ENCODE measurements at regions not wholly inside any gene's neighbourhood (a gene's known extent, or its start where the extent isn't known, plus 50 kb on each side); places are given as distances from the start of the nearest gene placed in this dataset.

GRCh38 chr5:106094204-106094607 lies 1576.5 kb downstream of the EFNA5 start (continued):
- TF ChIP-seq EP300 (IDR thresholded peaks at IDR 0.05; ENCODE audit: borderline replicate concordance in 1 of 2, low read depth in 1 of 2, low read length in 1 of 2) = peak; percentile 92 to 98
- no peak for TF ChIP-seq USF1 (IDR thresholded peaks at IDR 0.05; ENCODE audit: borderline replicate concordance, low read depth)
- peak; percentile 49 for TF ChIP-seq RAD21 (IDR thresholded peaks at IDR 0.05; ENCODE audit: low read length)
- no peak for TF ChIP-seq GABPA (IDR thresholded peaks at IDR 0.05; ENCODE audit: low read depth)
- TF ChIP-seq ELF1 (IDR thresholded peaks at IDR 0.05) = no peak
- peak; percentile 95 for TF ChIP-seq NFIC (IDR thresholded peaks at IDR 0.05; ENCODE audit: borderline replicate concordance)
- peak; percentile 87 for TF ChIP-seq POLR2AphosphoS5 (IDR thresholded peaks at IDR 0.05; ENCODE audit: low read depth, low read length)
- peak; percentile 94 for TF ChIP-seq PBX3 (IDR thresholded peaks at IDR 0.05)
- peak; percentile 98 for TF ChIP-seq FOXJ3 (CRISPR knock-in tag; IDR thresholded peaks at IDR 0.05)

- POLR2A ChIA-PET = no interaction called here
- Histone ChIP-seq H2AFZ (ENCODE audit: low read depth) (no peak overlapping the region), H3K79me2 (ENCODE audit: insufficient read depth) (no peaks in the 10 kb centered on the region), H3K9me2 (no peaks in the 10 kb centered on the region), H3K36me3 (replicated peaks in 1 of 2; ENCODE audit: control insufficient read depth in 1 of 2, insufficient read depth in 2 of 2, low read length in 1 of 2) (no peaks in the 10 kb centered on the region), H3K4me1 (ENCODE audit: control insufficient read depth in 1 of 2, insufficient read depth in 2 of 2, low read depth in 1 of 2, low read length in 1 of 2) (peaks cover 15 to 24% of the 10 kb centered on the region in 2 experiments), H3K27me3 (ENCODE audit: insufficient read depth) (no peaks in the 10 kb centered on the region), H4K20me1 (ENCODE audit: insufficient read depth) (no peaks in the 10 kb centered on the region), H3K27ac (ENCODE audit: low read depth in 2 of 2, low read length in 1 of 2) (peak overlapping the region; percentile 40 to 91; a peak in 3 of 4 replicates), H3K4me3 (ENCODE audit: low read depth in 2 of 2, low read length in 1 of 2) (no peak overlapping the region), H3K9ac (no peak overlapping the region), H3K9me3 (no peaks in the 10 kb centered on the region; the same call in 1 of the 2 replicates), H3K4me2 (no peak overlapping the region; the same call in 1 of the 2 replicates), H3F3A (replicated peaks; ENCODE audit: insufficient read depth) (peaks cover 26% of the 10 kb centered on the region)
- peak; percentile 27; the same call in 1 of the 2 replicates for TF ChIP-seq PBX3 (IDR thresholded peaks at IDR 0.05)
- TF ChIP-seq REST (IDR thresholded peaks at IDR 0.05; ENCODE audit: low read depth, low read length) = peak; percentile 69; the same call in 1 of the 2 replicates
- TF ChIP-seq RAD21 (IDR thresholded peaks at IDR 0.05; ENCODE audit: low read length) = no peak
- TF ChIP-seq SIN3A (IDR thresholded peaks at IDR 0.05; ENCODE audit: borderline replicate concordance, low read depth, low read length) = no peak
- TF ChIP-seq TCF12 (IDR thresholded peaks at IDR 0.05) = peak; percentile 18; the same call in 1 of the 2 replicates
- TF ChIP-seq FOSL2 (IDR thresholded peaks at IDR 0.05; ENCODE audit: borderline replicate concordance, low read depth) = 0 out of 2 replicates have a peak, but pooled peaks have one; percentile 17
- DNase-seq = no peak
- CTCF ChIA-PET = interaction anchor here (1.1 to 1.5 kb wide), 2 partner anchors 114 to 316 kb away, joined by 3 read pairs; no protein-coding TSS in a partner anchor
- WGBS (ENCODE audit: low lambda C conversion rate) = 55% methylated on average over 1 of the region's 1 CpG
These were observed 1577.6 kb downstream of the EFNA5 start for GRCh38 chr5:106093134-106093533.
